Activated CD8-positive, alpha-beta memory T cell treated with anti-CD3 and anti-CD28 coated beads, Interleukin-2, amount 10 ng/mL, durations not matched to agents 7 days and 5 days (primary cell): ENCODE measurements at regions not wholly inside any gene's neighbourhood (a gene's known extent, or its start where the extent isn't known, plus 50 kb on each side); places are given as distances from the start of the nearest gene placed in this dataset.
A peak's percentile ranks its signal among the peaks of the same experiment; 100 is the strongest.

Experiments used
- ATAC-seq: fragments of 150-1000 bp; cut with Tn5 transposase; one replicate; pipeline ENCODE4 v1.10.0; 2021; ENCODE audit warnings: moderate library complexity
- CTCF ChIA-PET: fragments of 350-600 bp; sonication (Branson Sonifier 250); formaldehyde crosslinking; loops from one replicate; lab custom pipeline; 2021; ENCODE audit warnings: antibody characterized with exemption; lab: Charles Lee
- DNase-seq: peaks from one replicate; pipeline ENCODE4 v3.0.0-alpha.2; 2020
- H3K27ac Mint-ChIP-seq: one replicate; pipeline ENCODE4 v1.8.0; 2021; ENCODE audit warnings: mild to moderate bottlenecking, mixed read lengths
- H3K27me3 Mint-ChIP-seq: one replicate; pipeline ENCODE4 v1.8.0; 2021; ENCODE audit warnings: mixed read lengths
- H3K36me3 Mint-ChIP-seq: one replicate; pipeline ENCODE4 v1.8.0; 2021; ENCODE audit warnings: mild to moderate bottlenecking, mixed read lengths
- H3K4me1 Mint-ChIP-seq: one replicate; pipeline ENCODE4 v1.8.0; 2021; ENCODE audit warnings: mixed read lengths
- H3K4me3 Mint-ChIP-seq: one replicate; pipeline ENCODE4 v1.8.0; 2021; ENCODE audit warnings: mild to moderate bottlenecking, moderate library complexity, mixed read lengths
- H3K9me3 Mint-ChIP-seq: one replicate; pipeline ENCODE4 v1.8.0; 2022; ENCODE audit warnings: low read depth, mixed read lengths

DNA sequence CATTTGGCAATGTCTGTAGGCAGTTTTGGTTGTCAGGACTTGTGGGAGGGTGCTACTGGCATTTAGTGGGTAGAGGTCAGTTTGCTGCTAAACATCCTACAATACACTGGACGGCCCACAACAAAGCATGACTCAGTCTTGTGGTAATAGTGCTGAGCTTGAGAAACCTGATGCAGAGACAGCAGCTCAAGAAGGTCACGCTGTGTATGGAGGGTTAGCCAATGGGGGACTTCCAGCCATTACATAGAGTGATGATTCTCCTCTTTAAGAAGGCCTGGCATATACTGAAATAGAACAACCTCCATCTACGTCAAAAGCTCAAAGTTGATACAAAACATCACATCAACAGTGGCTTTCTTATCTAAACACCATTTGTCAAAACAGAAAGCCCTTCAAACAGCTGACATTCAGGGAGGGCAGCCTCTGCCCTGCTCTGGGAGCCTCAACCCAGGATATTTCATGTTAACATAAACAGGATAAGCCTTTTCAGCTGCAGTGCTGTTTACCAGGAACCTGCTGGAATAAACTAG, 143.0 kb downstream of the GPBP1 start:
- Mint-ChIP-seq H3K27me3 (peaks cover 16% of the 10 kb centered on the region), H3K4me3 (no peak overlapping the region), H3K9me3 (no peaks in the 10 kb centered on the region), H3K27ac (no peak overlapping the region), H3K4me1 (peaks cover 3% of the 10 kb centered on the region), H3K36me3 (no peaks in the 10 kb centered on the region)
- DNase-seq (no peak), ATAC-seq (peak; percentile 61)
- CTCF ChIA-PET: no interaction called here

DNA sequence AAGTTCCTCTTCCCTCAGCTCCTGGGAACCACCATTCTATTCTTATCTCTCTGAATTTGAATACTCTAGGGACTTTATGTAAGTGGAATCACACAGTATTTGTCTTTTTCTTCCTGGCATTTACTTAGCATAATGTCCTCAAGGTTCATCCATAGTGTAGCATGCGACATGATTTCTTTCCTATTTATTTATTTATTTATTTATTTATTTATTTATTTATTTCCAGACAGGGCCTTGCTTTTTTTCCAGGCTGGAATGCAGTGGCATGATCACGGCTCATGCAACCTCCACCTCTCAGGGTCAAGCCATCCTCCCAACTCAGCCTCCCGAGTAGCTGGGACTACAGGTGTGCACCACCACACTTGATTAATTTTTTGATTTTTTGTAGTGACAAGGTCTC, 142.1 kb downstream of the GPBP1 start:
- H3K27me3 Mint-ChIP-seq: peaks cover 16% of the 10 kb centered on the region
- no peaks in the 10 kb centered on the region for H3K9me3 Mint-ChIP-seq
- H3K4me1 Mint-ChIP-seq: peaks cover 3% of the 10 kb centered on the region
- no peak overlapping the region for H3K27ac Mint-ChIP-seq
- CTCF ChIA-PET: interaction anchor here (2.0 kb wide), 1 partner anchor 8 kb away, joined by 5 read pairs; no protein-coding TSS in a partner anchor
- H3K36me3 Mint-ChIP-seq: no peaks in the 10 kb centered on the region
- DNase-seq: no peak
- ATAC-seq: no peak
- no peak overlapping the region for H3K4me3 Mint-ChIP-seq
